ENCODE measurements at regions not wholly inside any gene's neighbourhood (a gene's known extent, or its start where the extent isn't known, plus 50 kb on each side); places are given as distances from the start of the nearest gene placed in this dataset.
A peak's percentile ranks its signal among the peaks of the same experiment; 100 is the strongest.

GRCh38 chr12:107610021-107610859 is 75.4 kb upstream of the PWP1 start (continued):
- peak; percentile 92 for TF ChIP-seq ZNF2 (tag by site-specific recombination; IDR thresholded peaks at IDR 0.05)
- no peak for TF ChIP-seq HOXA7 (CRISPR knock-in tag; IDR thresholded peaks at IDR 0.05; ENCODE audit: borderline replicate concordance)

GRCh38 chr12:107612508-107612907 is 73.1 kb upstream of the PWP1 start:
- Histone ChIP-seq H3K9me3 (ENCODE audit: control insufficient read depth, insufficient read depth, low read depth, low read length) (no peaks in the 10 kb centered on the region), H3K36me3 (ENCODE audit: control insufficient read depth in 2 of 2, insufficient read depth in 1 of 2, low read length in 2 of 2) (peaks cover 0 to 1% of the 10 kb centered on the region in 2 experiments; a peak in 1 of 3 replicates), H3K4me1 (ENCODE audit: control insufficient read depth, insufficient read depth, low read length) (no peaks in the 10 kb centered on the region), H3K4me3 (ENCODE audit: low read depth, low read length) (no peak overlapping the region), H3K27ac (ENCODE audit: extremely low read depth, low read depth, low read length) (no peak overlapping the region)
- no peak for TF ChIP-seq BCL6B (tag by site-specific recombination; IDR thresholded peaks at IDR 0.05)
- TF ChIP-seq ZNF561 (tag by site-specific recombination; IDR thresholded peaks at IDR 0.05; ENCODE audit: borderline replicate concordance) = no peak
- TF ChIP-seq ZNF114 (tag by site-specific recombination; IDR thresholded peaks at IDR 0.05) = no peak
- no peak for TF ChIP-seq ZXDB (tag by site-specific recombination; IDR thresholded peaks at IDR 0.05)
- no peak for TF ChIP-seq ZNF10 (tag by site-specific recombination; IDR thresholded peaks at IDR 0.05)
- no peak for TF ChIP-seq KLF9 (tag by site-specific recombination; IDR thresholded peaks at IDR 0.05; ENCODE audit: low read depth)
- TF ChIP-seq ZEB2 (tag by site-specific recombination; IDR thresholded peaks at IDR 0.05) = no peak
- no peak for TF ChIP-seq ZNF146 (tag by site-specific recombination; IDR thresholded peaks at IDR 0.05)
- CTCF ChIA-PET = interaction anchor here (1.1 to 8.9 kb wide), 3 partner anchors 8 to 483 kb away, joined by 3 to 290 read pairs (median 61); no protein-coding TSS in a partner anchor
- POLR2A ChIA-PET = no interaction called here

DNA sequence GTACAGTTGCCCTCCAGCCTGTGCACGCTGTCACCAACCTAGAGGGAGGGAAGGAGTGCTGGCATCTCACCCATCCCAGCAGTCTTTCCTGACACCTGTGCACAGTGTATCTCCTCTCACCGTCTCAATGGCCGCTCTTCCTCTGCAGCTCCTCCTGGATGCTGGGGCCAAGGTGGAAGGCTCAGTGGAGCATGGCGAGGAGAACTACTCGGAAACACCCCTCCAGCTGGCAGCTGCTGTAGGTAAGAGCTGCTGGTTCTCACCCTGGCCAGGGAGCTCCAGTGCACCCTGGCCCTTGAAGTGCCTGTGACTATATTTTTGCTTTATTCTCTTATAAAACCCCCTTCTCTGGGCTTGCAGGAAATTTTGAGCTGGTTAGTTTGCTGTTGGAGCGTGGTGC is 68.7 kb upstream of the PWP1 start:
- POLR2A ChIA-PET = no interaction called here
- no peak overlapping the region for H3K4me3 ChIP-seq (ENCODE audit: low read depth, low read length)
- H3K36me3 ChIP-seq (ENCODE audit: control insufficient read depth in 2 of 2, insufficient read depth in 1 of 2, low read length in 2 of 2) = peaks cover 0 to 13% of the 10 kb centered on the region in 2 experiments; a peak in 1 of 3 replicates
- CTCF ChIA-PET = interaction anchor here (0.6 to 5.0 kb wide), 4 partner anchors 54 to 716 kb away, joined by 3 to 21 read pairs (median 5); no protein-coding TSS in a partner anchor
- H3K9me3 ChIP-seq (ENCODE audit: control insufficient read depth, insufficient read depth, low read depth, low read length) = no peaks in the 10 kb centered on the region
- no peak overlapping the region for H3K27ac ChIP-seq (ENCODE audit: extremely low read depth, low read depth, low read length)
- TF ChIP-seq CTCF (tag by site-specific recombination; IDR thresholded peaks at IDR 0.05) = no peak
- no peak for TF ChIP-seq ZNF16 (tag by site-specific recombination; IDR thresholded peaks at IDR 0.05; ENCODE audit: low read depth)
- TF ChIP-seq ZNF350 (tag by site-specific recombination; IDR thresholded peaks at IDR 0.05) = no peak
- no peak for TF ChIP-seq ZNF416 (tag by site-specific recombination; IDR thresholded peaks at IDR 0.05)
- no peak for TF ChIP-seq ZNF404 (tag by site-specific recombination; IDR thresholded peaks at IDR 0.05)
- TF ChIP-seq, protein P1, sequence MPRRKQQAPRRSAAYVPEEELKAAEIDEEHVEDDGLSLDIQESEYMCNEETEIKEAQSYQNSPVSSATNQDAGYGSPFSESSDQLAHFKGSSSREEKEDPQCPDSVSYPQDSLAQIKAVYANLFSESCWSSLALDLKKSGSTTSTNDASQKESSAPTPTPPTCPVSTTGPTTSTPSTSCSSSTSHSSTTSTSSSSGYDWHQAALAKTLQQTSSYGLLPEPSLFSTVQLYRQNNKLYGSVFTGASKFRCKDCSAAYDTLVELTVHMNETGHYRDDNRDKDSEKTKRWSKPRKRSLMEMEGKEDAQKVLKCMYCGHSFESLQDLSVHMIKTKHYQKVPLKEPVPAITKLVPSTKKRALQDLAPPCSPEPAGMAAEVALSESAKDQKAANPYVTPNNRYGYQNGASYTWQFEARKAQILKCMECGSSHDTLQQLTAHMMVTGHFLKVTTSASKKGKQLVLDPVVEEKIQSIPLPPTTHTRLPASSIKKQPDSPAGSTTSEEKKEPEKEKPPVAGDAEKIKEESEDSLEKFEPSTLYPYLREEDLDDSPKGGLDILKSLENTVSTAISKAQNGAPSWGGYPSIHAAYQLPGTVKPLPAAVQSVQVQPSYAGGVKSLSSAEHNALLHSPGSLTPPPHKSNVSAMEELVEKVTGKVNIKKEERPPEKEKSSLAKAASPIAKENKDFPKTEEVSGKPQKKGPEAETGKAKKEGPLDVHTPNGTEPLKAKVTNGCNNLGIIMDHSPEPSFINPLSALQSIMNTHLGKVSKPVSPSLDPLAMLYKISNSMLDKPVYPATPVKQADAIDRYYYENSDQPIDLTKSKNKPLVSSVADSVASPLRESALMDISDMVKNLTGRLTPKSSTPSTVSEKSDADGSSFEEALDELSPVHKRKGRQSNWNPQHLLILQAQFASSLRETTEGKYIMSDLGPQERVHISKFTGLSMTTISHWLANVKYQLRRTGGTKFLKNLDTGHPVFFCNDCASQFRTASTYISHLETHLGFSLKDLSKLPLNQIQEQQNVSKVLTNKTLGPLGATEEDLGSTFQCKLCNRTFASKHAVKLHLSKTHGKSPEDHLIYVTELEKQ (tag by site-specific recombination; IDR thresholded peaks at IDR 0.05; ENCODE audit: borderline replicate concordance) = no peak
- no peak for TF ChIP-seq ZNF174 (tag by site-specific recombination; IDR thresholded peaks at IDR 0.05)
- no peaks in the 10 kb centered on the region for H3K4me1 ChIP-seq (ENCODE audit: control insufficient read depth, insufficient read depth, low read length)
